HepG2 (cell line): ENCODE measurements at regions not wholly inside any gene's neighbourhood (a gene's known extent, or its start where the extent isn't known, plus 50 kb on each side); places are given as distances from the start of the nearest gene placed in this dataset.

ENCODE experiments used
- AGO1 ChIP-seq: fragments of 200-400 bp; formaldehyde crosslinking; IDR thresholded peaks from 2 replicates; pipeline ENCODE4 v1.6.1; 2017; ENCODE audit warnings: mild to moderate bottlenecking, low read depth, low read length, moderate library complexity; ENCODE audit not compliant: poor library complexity, severe bottlenecking
- ESRRA ChIP-seq: sonication (generic); formaldehyde crosslinking; IDR thresholded peaks from 2 replicates; pipeline ENCODE4 v1.5.1; 2020; ENCODE audit warnings: mild to moderate bottlenecking, low read depth, missing genetic modification reagents
- FIP1L1 ChIP-seq: fragments of 200-400 bp; formaldehyde crosslinking; IDR thresholded peaks from 2 replicates; pipeline ENCODE4 v1.6.1; 2018; ENCODE audit warnings: low read depth, mild to moderate bottlenecking, low read length, moderate library complexity, borderline replicate concordance; ENCODE audit not compliant: insufficient read depth
- SAP130 ChIP-seq: IDR thresholded peaks from 2 replicates; pipeline ENCODE4 v1.6.1; 2016; ENCODE audit warnings: low read depth
- ZFP90 ChIP-seq: sonication (generic); formaldehyde crosslinking; IDR thresholded peaks from 2 replicates; pipeline ENCODE4 v1.8.0; 2022; ENCODE audit warnings: missing genetic modification reagents, mild to moderate bottlenecking, inconsistent platforms, borderline replicate concordance
- ZMYM4 ChIP-seq: sonication (generic); formaldehyde crosslinking; IDR thresholded peaks from 2 replicates; pipeline ENCODE4 v1.8.1; 2023; ENCODE audit warnings: mild to moderate bottlenecking, missing genetic modification reagents
- ZNF441 ChIP-seq: sonication (generic); formaldehyde crosslinking; IDR thresholded peaks from 2 replicates; pipeline ENCODE4 v1.7.0; 2021; ENCODE audit warnings: missing genetic modification reagents, borderline replicate concordance
- TF ChIP-seq, protein P1 (sequence below): sonication (generic); formaldehyde crosslinking; IDR thresholded peaks from 2 replicates; pipeline ENCODE4 v1.8.0; 2023; ENCODE audit warnings: mild to moderate bottlenecking, missing genetic modification reagents
- TF ChIP-seq, protein P2 (sequence below): IDR thresholded peaks from 2 replicates; pipeline ENCODE4 v1.6.1; 2016; ENCODE audit warnings: low read depth, missing genetic modification reagents, missing compliant biosample characterization
- TF ChIP-seq, protein P3 (sequence below): fragments of 450-650 bp; IDR thresholded peaks from 2 replicates; pipeline ENCODE4 v1.6.1; 2017

DNA sequence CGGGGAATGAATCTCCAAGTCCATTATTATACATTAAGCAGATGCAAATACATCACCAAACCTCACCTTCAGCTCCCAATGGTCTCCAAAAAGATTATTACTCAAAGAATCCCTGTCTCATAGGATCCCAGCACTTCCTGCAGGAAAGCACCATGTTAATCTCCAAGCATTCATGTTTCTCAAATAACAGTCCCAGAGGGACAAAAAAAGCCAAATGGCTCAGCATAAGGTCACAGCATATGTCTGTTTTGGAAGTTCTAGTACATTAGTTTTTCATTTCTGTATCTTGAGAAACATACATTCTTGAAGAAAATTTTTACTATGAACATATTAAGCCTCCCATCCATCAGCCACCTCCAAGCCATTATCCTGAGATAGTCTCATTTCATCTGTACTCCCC, 103.3 kb downstream of the METTL4 start (continued):
- TF ChIP-seq AGO1: no peak
- no peak for TF ChIP-seq SAP130 (CRISPR knock-in tag)
- no peak for TF ChIP-seq ESRRA
- TF ChIP-seq FIP1L1: no peak
- no peak for TF ChIP-seq ZFP90 (CRISPR knock-in tag)
- TF ChIP-seq, protein P1, sequence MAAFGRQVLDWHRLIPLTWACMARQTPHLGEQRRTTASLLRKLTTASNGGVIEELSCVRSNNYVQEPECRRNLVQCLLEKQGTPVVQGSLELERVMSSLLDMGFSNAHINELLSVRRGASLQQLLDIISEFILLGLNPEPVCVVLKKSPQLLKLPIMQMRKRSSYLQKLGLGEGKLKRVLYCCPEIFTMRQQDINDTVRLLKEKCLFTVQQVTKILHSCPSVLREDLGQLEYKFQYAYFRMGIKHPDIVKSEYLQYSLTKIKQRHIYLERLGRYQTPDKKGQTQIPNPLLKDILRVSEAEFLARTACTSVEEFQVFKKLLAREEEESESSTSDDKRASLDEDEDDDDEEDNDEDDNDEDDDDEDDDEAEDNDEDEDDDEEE (CRISPR knock-in tag): no peak
- TF ChIP-seq, protein P2, sequence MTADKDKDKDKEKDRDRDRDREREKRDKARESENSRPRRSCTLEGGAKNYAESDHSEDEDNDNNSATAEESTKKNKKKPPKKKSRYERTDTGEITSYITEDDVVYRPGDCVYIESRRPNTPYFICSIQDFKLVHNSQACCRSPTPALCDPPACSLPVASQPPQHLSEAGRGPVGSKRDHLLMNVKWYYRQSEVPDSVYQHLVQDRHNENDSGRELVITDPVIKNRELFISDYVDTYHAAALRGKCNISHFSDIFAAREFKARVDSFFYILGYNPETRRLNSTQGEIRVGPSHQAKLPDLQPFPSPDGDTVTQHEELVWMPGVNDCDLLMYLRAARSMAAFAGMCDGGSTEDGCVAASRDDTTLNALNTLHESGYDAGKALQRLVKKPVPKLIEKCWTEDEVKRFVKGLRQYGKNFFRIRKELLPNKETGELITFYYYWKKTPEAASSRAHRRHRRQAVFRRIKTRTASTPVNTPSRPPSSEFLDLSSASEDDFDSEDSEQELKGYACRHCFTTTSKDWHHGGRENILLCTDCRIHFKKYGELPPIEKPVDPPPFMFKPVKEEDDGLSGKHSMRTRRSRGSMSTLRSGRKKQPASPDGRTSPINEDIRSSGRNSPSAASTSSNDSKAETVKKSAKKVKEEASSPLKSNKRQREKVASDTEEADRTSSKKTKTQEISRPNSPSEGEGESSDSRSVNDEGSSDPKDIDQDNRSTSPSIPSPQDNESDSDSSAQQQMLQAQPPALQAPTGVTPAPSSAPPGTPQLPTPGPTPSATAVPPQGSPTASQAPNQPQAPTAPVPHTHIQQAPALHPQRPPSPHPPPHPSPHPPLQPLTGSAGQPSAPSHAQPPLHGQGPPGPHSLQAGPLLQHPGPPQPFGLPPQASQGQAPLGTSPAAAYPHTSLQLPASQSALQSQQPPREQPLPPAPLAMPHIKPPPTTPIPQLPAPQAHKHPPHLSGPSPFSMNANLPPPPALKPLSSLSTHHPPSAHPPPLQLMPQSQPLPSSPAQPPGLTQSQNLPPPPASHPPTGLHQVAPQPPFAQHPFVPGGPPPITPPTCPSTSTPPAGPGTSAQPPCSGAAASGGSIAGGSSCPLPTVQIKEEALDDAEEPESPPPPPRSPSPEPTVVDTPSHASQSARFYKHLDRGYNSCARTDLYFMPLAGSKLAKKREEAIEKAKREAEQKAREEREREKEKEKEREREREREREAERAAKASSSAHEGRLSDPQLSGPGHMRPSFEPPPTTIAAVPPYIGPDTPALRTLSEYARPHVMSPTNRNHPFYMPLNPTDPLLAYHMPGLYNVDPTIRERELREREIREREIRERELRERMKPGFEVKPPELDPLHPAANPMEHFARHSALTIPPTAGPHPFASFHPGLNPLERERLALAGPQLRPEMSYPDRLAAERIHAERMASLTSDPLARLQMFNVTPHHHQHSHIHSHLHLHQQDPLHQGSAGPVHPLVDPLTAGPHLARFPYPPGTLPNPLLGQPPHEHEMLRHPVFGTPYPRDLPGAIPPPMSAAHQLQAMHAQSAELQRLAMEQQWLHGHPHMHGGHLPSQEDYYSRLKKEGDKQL (CRISPR knock-in tag): no peak
- TF ChIP-seq ZMYM4 (CRISPR knock-in tag): no peak
- no peak for TF ChIP-seq ZNF441 (CRISPR knock-in tag)
- TF ChIP-seq, protein P3, sequence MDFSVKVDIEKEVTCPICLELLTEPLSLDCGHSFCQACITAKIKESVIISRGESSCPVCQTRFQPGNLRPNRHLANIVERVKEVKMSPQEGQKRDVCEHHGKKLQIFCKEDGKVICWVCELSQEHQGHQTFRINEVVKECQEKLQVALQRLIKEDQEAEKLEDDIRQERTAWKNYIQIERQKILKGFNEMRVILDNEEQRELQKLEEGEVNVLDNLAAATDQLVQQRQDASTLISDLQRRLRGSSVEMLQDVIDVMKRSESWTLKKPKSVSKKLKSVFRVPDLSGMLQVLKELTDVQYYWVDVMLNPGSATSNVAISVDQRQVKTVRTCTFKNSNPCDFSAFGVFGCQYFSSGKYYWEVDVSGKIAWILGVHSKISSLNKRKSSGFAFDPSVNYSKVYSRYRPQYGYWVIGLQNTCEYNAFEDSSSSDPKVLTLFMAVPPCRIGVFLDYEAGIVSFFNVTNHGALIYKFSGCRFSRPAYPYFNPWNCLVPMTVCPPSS: no peak
- TF ChIP-seq, all 625 proteins: peak for 0
